HepG2 (cell line): ENCODE measurements at regions not wholly inside any gene's neighbourhood (a gene's known extent, or its start where the extent isn't known, plus 50 kb on each side); places are given as distances from the start of the nearest gene placed in this dataset.

Experiments
- ATAC-seq: fragments of 200-7000 bp; cut with Tn5 transposase; 3 replicates; pipeline ENCODE4 v1.9.1; 2020; ENCODE audit warnings: mild to moderate bottlenecking, moderate library complexity
- BruUV-seq: library from RNA; stranded (reverse); fragments of 400-500 nt; replicated peaks from 2 replicates; lab custom pipeline; 2021; lab: Mats Ljungman, UMichigan
- CTCF ChIA-PET: fragments of 300-600 bp; formaldehyde crosslinking; extraction: SDS; loops from one replicate; lab custom pipeline; 2021; ENCODE audit warnings: low total read pairs, inconsistent platforms, low intra/inter-chr PET ratio; lab: Yijun Ruan, JAX
- POLR2A ChIA-PET: fragments of 350-600 bp; sonication (Branson Sonifier 250); formaldehyde crosslinking; loops from one replicate; lab custom pipeline; 2020; ENCODE audit warnings: antibody characterized with exemption, inconsistent platforms; lab: Yijun Ruan, JAX
- DNase-seq: peaks from one replicate; pipeline ENCODE4 v3.0.0-alpha.2; 2015; ENCODE audit warnings: low spot score
- FAIRE-seq: peaks from 3 replicates; lab custom pipeline; 2011; peaks lifted over from hg19 to GRCh38; lab: Jason Lieb, UNC
- H2AFZ ChIP-seq: one replicate; pipeline ENCODE4 v1.6.1; 2011; ENCODE audit warnings: low read length, inconsistent platforms
- H3K27ac ChIP-seq: fragments of 300-600 bp; 3 replicates; pipeline ENCODE4 v1.8.0; 2011; ENCODE audit warnings: mixed run types, mild to moderate bottlenecking, mixed read lengths, low read length, inconsistent platforms; ENCODE audit not compliant: insufficient read depth; ENCODE audit errors: extremely low read length
- H3K27me3 ChIP-seq, 2 experiments: fragments of 200-600 bp in 1 of 2; 2 replicates in 1 of 2; 3 replicates in 1 of 2; pipeline versions ENCODE4 v1.6.0 to v1.8.0; 2011; ENCODE audit warnings: low read length in 2 of 2, mild to moderate bottlenecking in 2 of 2, moderate library complexity in 2 of 2, inconsistent platforms in 1 of 2; ENCODE audit not compliant: insufficient read depth in 2 of 2, control insufficient read depth in 1 of 2
- H3K36me3 ChIP-seq, 2 experiments: fragments of 200-600 bp in 1 of 2; replicated peaks in 1 of 2; 2 replicates in 1 of 2; 3 replicates in 1 of 2; pipeline versions ENCODE4 v1.5.1 to v1.8.0; 2011; ENCODE audit warnings: low read length in 2 of 2, inconsistent platforms in 1 of 2; ENCODE audit not compliant: insufficient read depth in 2 of 2, control insufficient read depth in 1 of 2
- H3K4me1 ChIP-seq: 2 replicates; pipeline ENCODE4 v1.5.1; 2012; ENCODE audit warnings: low read length, inconsistent platforms; ENCODE audit not compliant: insufficient read depth
- H3K4me2 ChIP-seq: 2 replicates; pipeline ENCODE4 v1.6.0; 2011; ENCODE audit warnings: low read depth, low read length, inconsistent platforms
- H3K4me3 ChIP-seq, 3 experiments: fragments of 200-600 bp in 1 of 3; sonication (generic), shearing (Covaris generic) in 1 of 3; replicated peaks in 1 of 3; 2 replicates each; pipeline ENCODE4 v1.5.1; 2011 to 2016; ENCODE audit warnings: low read length in 3 of 3, inconsistent platforms in 2 of 3, low read depth in 2 of 3, mild to moderate bottlenecking in 2 of 3, control low read depth in 1 of 3, mixed read lengths in 1 of 3; ENCODE audit not compliant: insufficient read depth in 1 of 3
- H3K79me2 ChIP-seq: one replicate; pipeline ENCODE4 v1.6.1; 2011; ENCODE audit warnings: low read length, inconsistent platforms; ENCODE audit not compliant: insufficient read depth
- H3K9ac ChIP-seq: 2 replicates; pipeline ENCODE4 v1.6.0; 2011; ENCODE audit warnings: mild to moderate bottlenecking, low read depth, low read length, inconsistent platforms; ENCODE audit not compliant: insufficient read depth
- H3K9me3 ChIP-seq: 2 replicates; pipeline ENCODE4 v1.5.1; 2012; ENCODE audit warnings: mild to moderate bottlenecking, low read length
- H4K20me1 ChIP-seq: 2 replicates; pipeline ENCODE4 v1.6.0; 2011; ENCODE audit warnings: inconsistent platforms, mild to moderate bottlenecking, low read length, moderate library complexity; ENCODE audit not compliant: insufficient read depth
- GTF3A ChIP-seq: sonication (generic); formaldehyde crosslinking; conservative IDR thresholded peaks from 2 replicates; pipeline ENCODE4 v1.4.0; 2020; ENCODE audit warnings: mild to moderate bottlenecking, missing genetic modification reagents
- POLR2G ChIP-seq: fragments of 200-400 bp; formaldehyde crosslinking; IDR thresholded peaks from 2 replicates; pipeline ENCODE4 v1.6.1; 2018; ENCODE audit warnings: mild to moderate bottlenecking, low read depth, low read length, moderate library complexity
- PREB ChIP-seq: sonication (generic); formaldehyde crosslinking; IDR thresholded peaks from 2 replicates; pipeline ENCODE4 v1.4.0; 2020; ENCODE audit warnings: missing genetic modification reagents
- ZNF292 ChIP-seq: sonication (generic); formaldehyde crosslinking; IDR thresholded peaks from 2 replicates; pipeline ENCODE4 v1.8.1; 2022; ENCODE audit warnings: mild to moderate bottlenecking, low read depth, missing genetic modification reagents, borderline replicate concordance
- ZNF333 ChIP-seq: sonication (generic); formaldehyde crosslinking; IDR thresholded peaks from 2 replicates; pipeline ENCODE4 v1.4.0; 2020; ENCODE audit warnings: mild to moderate bottlenecking, missing genetic modification reagents, borderline replicate concordance
- ZNF460 ChIP-seq: sonication (generic); formaldehyde crosslinking; IDR thresholded peaks from 2 replicates; pipeline ENCODE4 v1.5.1; 2020; ENCODE audit warnings: missing genetic modification reagents, mild to moderate bottlenecking, borderline replicate concordance
- ZNF562 ChIP-seq: sonication (generic); formaldehyde crosslinking; IDR thresholded peaks from 2 replicates; pipeline ENCODE4 v1.8.0; 2022; ENCODE audit warnings: missing genetic modification reagents, borderline replicate concordance
- ZNF746 ChIP-seq: sonication (generic); formaldehyde crosslinking; IDR thresholded peaks from 2 replicates; pipeline ENCODE4 v1.8.0; 2022; ENCODE audit warnings: mild to moderate bottlenecking, missing genetic modification reagents
- ZNF781 ChIP-seq: sonication (generic); formaldehyde crosslinking; IDR thresholded peaks from 2 replicates; pipeline ENCODE4 v1.5.1; 2020; ENCODE audit warnings: borderline replicate concordance, mild to moderate bottlenecking, missing genetic modification reagents; ENCODE audit errors: not compliant biosample characterization
- WGBS: methylation state at CpG from one replicate; pipeline ENCODE4 v1.1.6; 2017; ENCODE audit warnings: low lambda C conversion rate; 5-methylcytosine and 5-hydroxymethylcytosine counted together
- in situ Hi-C: cut with HindIII; loops from 2 replicates; pipeline ENCODE4 v1.10.0; 2017; ENCODE audit warnings: low pct_unique_long_range_greater_than_20kb; ENCODE audit not compliant: extremely low pct_ligation_motif_present
- intact Hi-C: fragments of 100-400 bp; cut with micrococcal nuclease; formaldehyde crosslinking; loops from one replicate; pipeline ENCODE4 v1.10.0; 2022; ENCODE audit not compliant: unreplicated experiment
- TF ChIP-seq, protein P1 (sequence below): sonication (generic); formaldehyde crosslinking; IDR thresholded peaks from 2 replicates; pipeline ENCODE4 v1.8.1; 2023; ENCODE audit warnings: missing genetic modification reagents, mild to moderate bottlenecking, borderline replicate concordance

GRCh38 chr2:12548906-12549305 lies 167.8 kb upstream of the TRIB2 start:
- CTCF ChIA-PET, result no interaction called here
- WGBS, result 28% methylated on average over 4 of the region's 4 CpGs
- Histone ChIP-seq H3K36me3 (no peaks in the 10 kb centered on the region), H3K4me1 (no peaks in the 10 kb centered on the region), H4K20me1 (no peaks in the 10 kb centered on the region), H3K9me3 (no peaks in the 10 kb centered on the region), H2AFZ (no peak overlapping the region), H3K27ac (no peak overlapping the region), H3K27me3 (no peaks in the 10 kb centered on the region), H3K4me3 (no peak overlapping the region), H3K79me2 (no peaks in the 10 kb centered on the region), H3K9ac (no peak overlapping the region), H3K4me2 (no peak overlapping the region)
- no TSS peak for BruUV-seq
- no peak for ATAC-seq
- DNase-seq, result no peak
- no peak for FAIRE-seq
- intact Hi-C loops (no loop called here), in situ Hi-C loops (no loop called here)
- TF ChIP-seq ZNF333 (CRISPR knock-in tag), result no peak
- no peak for TF ChIP-seq GTF3A (CRISPR knock-in tag)
- no peak for TF ChIP-seq ZNF460 (CRISPR knock-in tag)
- TF ChIP-seq POLR2G, result no peak
- TF ChIP-seq ZNF562, result no peak
- TF ChIP-seq, protein P1, sequence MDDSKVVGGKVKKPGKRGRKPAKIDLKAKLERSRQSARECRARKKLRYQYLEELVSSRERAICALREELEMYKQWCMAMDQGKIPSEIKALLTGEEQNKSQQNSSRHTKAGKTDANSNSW (CRISPR knock-in tag), result no peak
- TF ChIP-seq ZNF781 (CRISPR knock-in tag), result no peak
- TF ChIP-seq PREB (CRISPR knock-in tag), result no peak
- TF ChIP-seq ZNF292 (CRISPR knock-in tag), result no peak
- TF ChIP-seq ZNF746 (CRISPR knock-in tag), result no peak
- TF ChIP-seq, all 625 proteins: peak for 0
- POLR2A ChIA-PET, result no interaction called here
